ENCODE measurements at regions not wholly inside any gene's neighbourhood (a gene's known extent, or its start where the extent isn't known, plus 50 kb on each side); places are given as distances from the start of the nearest gene placed in this dataset.

DNA sequence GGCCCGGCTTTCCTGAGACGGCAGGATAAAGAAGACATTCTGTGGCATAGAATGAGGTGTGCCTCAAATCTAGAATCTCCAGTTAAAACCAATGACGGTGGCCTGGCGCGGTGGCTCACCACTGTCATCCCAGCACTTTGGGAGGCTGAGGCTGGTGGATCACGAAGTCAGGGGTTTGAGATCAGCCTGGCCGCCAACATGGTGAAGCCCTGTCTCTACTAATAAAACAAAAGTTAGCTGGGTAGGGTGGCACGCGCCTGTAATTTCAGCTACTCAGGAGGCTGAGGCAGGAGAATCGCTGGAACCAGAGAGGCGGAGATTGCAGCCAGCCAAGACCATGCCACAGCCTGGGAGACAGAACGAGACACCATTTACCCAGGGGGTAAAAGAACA is 193.6 kb downstream of the ALG10 start:
- Histone ChIP-seq H3K36me3 (ENCODE audit: low read length) (no peaks in the 10 kb centered on the region), H3K79me2 (ENCODE audit: insufficient read depth, low read length) (no peaks in the 10 kb centered on the region), H3K9me3 (ENCODE audit: insufficient read depth, low read length) (no peaks in the 10 kb centered on the region), H4K20me1 (ENCODE audit: low read depth, low read length) (no peaks in the 10 kb centered on the region), H3K4me2 (ENCODE audit: low read depth, low read length, poor library complexity, severe bottlenecking) (no peak overlapping the region), H3K27ac (ENCODE audit: low read depth, low read length) (no peak overlapping the region), H3K27me3 (ENCODE audit: low read length) (no peaks in the 10 kb centered on the region), H2AFZ (ENCODE audit: low read depth, low read length, severe bottlenecking) (no peak overlapping the region), H3K9me2 (replicated peaks; ENCODE audit: insufficient read depth, low read length) (no peaks in the 10 kb centered on the region), H3F3A (ENCODE audit: insufficient read depth) (no peaks in the 10 kb centered on the region), H3K9ac (ENCODE audit: low read length) (no peak overlapping the region), H3K4me3 (ENCODE audit: insufficient read depth, low read length, poor library complexity, severe bottlenecking) (no peak overlapping the region)
- TF ChIP-seq EZH2phosphoT487 (conservative IDR thresholded peaks at IDR 0.05; ENCODE audit: low read length): no peak
- TF ChIP-seq, protein P1, sequence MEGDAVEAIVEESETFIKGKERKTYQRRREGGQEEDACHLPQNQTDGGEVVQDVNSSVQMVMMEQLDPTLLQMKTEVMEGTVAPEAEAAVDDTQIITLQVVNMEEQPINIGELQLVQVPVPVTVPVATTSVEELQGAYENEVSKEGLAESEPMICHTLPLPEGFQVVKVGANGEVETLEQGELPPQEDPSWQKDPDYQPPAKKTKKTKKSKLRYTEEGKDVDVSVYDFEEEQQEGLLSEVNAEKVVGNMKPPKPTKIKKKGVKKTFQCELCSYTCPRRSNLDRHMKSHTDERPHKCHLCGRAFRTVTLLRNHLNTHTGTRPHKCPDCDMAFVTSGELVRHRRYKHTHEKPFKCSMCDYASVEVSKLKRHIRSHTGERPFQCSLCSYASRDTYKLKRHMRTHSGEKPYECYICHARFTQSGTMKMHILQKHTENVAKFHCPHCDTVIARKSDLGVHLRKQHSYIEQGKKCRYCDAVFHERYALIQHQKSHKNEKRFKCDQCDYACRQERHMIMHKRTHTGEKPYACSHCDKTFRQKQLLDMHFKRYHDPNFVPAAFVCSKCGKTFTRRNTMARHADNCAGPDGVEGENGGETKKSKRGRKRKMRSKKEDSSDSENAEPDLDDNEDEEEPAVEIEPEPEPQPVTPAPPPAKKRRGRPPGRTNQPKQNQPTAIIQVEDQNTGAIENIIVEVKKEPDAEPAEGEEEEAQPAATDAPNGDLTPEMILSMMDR (IDR thresholded peaks at IDR 0.05; ENCODE audit: insufficient read depth, low read length, poor library complexity, severe bottlenecking): no peak

DNA sequence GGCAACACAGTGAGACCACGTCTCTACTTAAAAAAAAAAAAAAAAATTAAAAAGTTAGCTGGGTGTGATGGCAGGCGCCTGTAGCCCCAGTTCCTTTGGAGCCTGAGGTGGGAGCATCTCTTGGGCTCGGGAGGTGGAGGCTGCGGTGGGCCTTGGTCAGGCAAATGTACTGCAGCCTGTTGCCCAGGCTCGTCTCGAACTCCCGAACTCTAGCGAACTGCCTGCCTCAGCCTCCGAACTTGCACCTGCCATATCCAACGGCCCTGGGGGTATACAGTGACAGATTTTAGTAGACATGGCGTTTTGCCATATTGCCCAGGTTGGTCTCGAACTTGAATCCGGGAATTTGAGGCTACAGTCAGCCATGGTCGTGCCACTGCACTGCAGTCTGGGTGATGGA is 195.4 kb downstream of the ALG10 start:
- Histone ChIP-seq H3K9me2 (replicated peaks; ENCODE audit: insufficient read depth, low read length) (no peaks in the 10 kb centered on the region), H3K27me3 (ENCODE audit: low read length) (no peaks in the 10 kb centered on the region), H3K4me3 (ENCODE audit: insufficient read depth, low read length, poor library complexity, severe bottlenecking) (no peak overlapping the region), H4K20me1 (ENCODE audit: low read depth, low read length) (no peaks in the 10 kb centered on the region), H3K9ac (ENCODE audit: low read length) (no peak overlapping the region), H3K79me2 (ENCODE audit: insufficient read depth, low read length) (no peaks in the 10 kb centered on the region), H2AFZ (ENCODE audit: low read depth, low read length, severe bottlenecking) (no peak overlapping the region), H3K27ac (ENCODE audit: low read depth, low read length) (no peak overlapping the region), H3K4me2 (ENCODE audit: low read depth, low read length, poor library complexity, severe bottlenecking) (no peak overlapping the region), H3F3A (ENCODE audit: insufficient read depth) (no peaks in the 10 kb centered on the region), H3K9me3 (ENCODE audit: insufficient read depth, low read length) (no peaks in the 10 kb centered on the region), H3K36me3 (ENCODE audit: low read length) (no peaks in the 10 kb centered on the region)
- TF ChIP-seq, protein P1 (IDR thresholded peaks at IDR 0.05; ENCODE audit: insufficient read depth, low read length, poor library complexity, severe bottlenecking): no peak
- no peak for TF ChIP-seq EZH2phosphoT487 (conservative IDR thresholded peaks at IDR 0.05; ENCODE audit: low read length)

DNA sequence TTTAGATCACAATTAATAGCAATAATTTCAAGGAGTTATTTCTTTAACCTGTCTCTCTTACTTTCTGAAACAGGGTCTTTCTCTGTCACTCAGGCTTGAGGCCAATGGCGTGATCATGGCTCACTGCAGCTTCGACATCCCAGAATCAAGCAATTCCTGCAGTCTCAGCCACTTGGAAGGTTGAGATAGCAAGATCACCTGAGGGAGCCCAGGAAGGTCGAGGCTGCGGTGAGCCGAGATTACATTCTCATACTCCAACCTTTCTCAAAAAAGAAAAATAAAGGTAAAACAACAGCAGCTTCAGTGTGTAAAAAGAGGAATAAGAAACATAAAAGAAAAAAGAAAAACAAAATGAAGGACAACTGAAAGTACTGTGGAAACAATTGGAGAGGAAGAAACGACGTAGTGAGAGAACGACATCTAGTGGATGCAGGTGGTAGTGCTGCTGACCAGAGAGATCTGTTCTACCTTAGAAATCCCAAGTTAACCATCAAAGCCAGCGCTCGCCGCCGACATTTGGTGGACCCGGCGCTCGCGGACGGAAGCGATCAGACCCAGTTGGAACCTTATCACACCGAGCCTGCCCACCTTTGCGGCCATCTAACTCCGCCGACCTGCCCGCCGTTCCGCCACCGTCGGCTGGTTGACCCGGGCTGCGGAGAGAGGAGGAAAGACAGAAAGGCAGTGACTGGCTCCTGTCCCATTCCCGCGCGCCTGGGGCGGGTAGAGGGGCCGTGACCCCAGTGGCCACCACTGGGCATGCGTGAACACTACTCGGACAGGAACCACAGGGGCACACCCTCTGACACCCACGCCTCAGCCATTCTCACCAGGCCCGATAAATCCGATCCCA is 196.1 kb downstream of the ALG10 start:
- H3K9ac ChIP-seq (ENCODE audit: low read length): no peak overlapping the region
- H3K27me3 ChIP-seq (ENCODE audit: low read length): no peaks in the 10 kb centered on the region
- no peak overlapping the region for H3K4me3 ChIP-seq (ENCODE audit: insufficient read depth, low read length, poor library complexity, severe bottlenecking)
- no peaks in the 10 kb centered on the region for H3F3A ChIP-seq (ENCODE audit: insufficient read depth)
- no peaks in the 10 kb centered on the region for H4K20me1 ChIP-seq (ENCODE audit: low read depth, low read length)
- H3K79me2 ChIP-seq (ENCODE audit: insufficient read depth, low read length): no peaks in the 10 kb centered on the region
- no peaks in the 10 kb centered on the region for H3K9me3 ChIP-seq (ENCODE audit: insufficient read depth, low read length)
- TF ChIP-seq, protein P1 (IDR thresholded peaks at IDR 0.05; ENCODE audit: insufficient read depth, low read length, poor library complexity, severe bottlenecking): peak; percentile 77
- no peak for TF ChIP-seq EZH2phosphoT487 (conservative IDR thresholded peaks at IDR 0.05; ENCODE audit: low read length)
- H2AFZ ChIP-seq (ENCODE audit: low read depth, low read length, severe bottlenecking): no peak overlapping the region
- H3K9me2 ChIP-seq (replicated peaks; ENCODE audit: insufficient read depth, low read length): no peaks in the 10 kb centered on the region
- H3K4me2 ChIP-seq (ENCODE audit: low read depth, low read length, poor library complexity, severe bottlenecking): no peak overlapping the region
- H3K27ac ChIP-seq (ENCODE audit: low read depth, low read length): no peak overlapping the region
- H3K36me3 ChIP-seq (ENCODE audit: low read length): no peaks in the 10 kb centered on the region
